ENCODE measurements at regions not wholly inside any gene's neighbourhood (a gene's known extent, or its start where the extent isn't known, plus 50 kb on each side); places are given as distances from the start of the nearest gene placed in this dataset.

DNA sequence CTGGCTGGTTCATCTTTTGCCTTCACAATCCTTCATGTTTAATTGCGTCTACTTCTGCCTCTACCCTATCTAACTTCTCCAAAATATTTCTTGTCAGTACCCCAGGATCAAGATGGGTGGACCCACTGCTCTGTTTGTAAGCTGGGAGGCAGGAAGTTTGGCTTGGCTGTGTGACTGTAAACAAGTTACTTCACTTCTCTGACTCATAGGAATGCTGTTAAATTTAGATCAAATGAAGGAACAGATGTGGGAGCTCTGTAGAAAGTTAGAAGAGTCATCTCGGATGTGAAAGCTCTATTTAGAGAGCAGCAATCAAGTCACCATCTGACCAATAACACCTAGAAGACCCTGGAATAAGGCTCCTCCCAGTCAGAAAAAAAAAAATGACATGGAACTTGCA, 55.2 kb upstream of the MRTFB start:
- no peak for TF ChIP-seq ZNF280B (CRISPR knock-in tag; IDR thresholded peaks at IDR 0.05)
- no peak for TF ChIP-seq ELK1 (CRISPR knock-in tag; IDR thresholded peaks at IDR 0.05)
- TF ChIP-seq CHD2 (IDR thresholded peaks at IDR 0.05; ENCODE audit: low read depth, low read length): no peak

All from K562 (cell line).